ENCODE measurements at regions not wholly inside any gene's neighbourhood (a gene's known extent, or its start where the extent isn't known, plus 50 kb on each side); places are given as distances from the start of the nearest gene placed in this dataset.

- POLR2A ChIA-PET (ENCODE audit: low non-redundant PET), result no interaction called here
- CTCF ChIA-PET, result no interaction called here
- no peak for DNase-seq (ENCODE audit: low spot score)
- TF ChIP-seq CTCF (conservative IDR thresholded peaks at IDR 0.05; ENCODE audit: low read depth), result no peak
- no peak overlapping the region for H3K27ac ChIP-seq
Measured at GRCh38 chr1:222865718-222866117, 50.9 kb downstream of the DISP1 start.

- TF ChIP-seq CTCF (conservative IDR thresholded peaks at IDR 0.05; ENCODE audit: low read depth), result no peak
- POLR2A ChIA-PET (ENCODE audit: low non-redundant PET), result no interaction called here
- H3K27ac ChIP-seq, result no peak overlapping the region
- CTCF ChIA-PET, result no interaction called here
- no peak for DNase-seq (ENCODE audit: low spot score)
Measured at GRCh38 chr1:222867316-222867715, 52.5 kb downstream of the DISP1 start.

GRCh38 chr1:222876182-222876581, 61.3 kb downstream of the DISP1 start:
- POLR2A ChIA-PET (ENCODE audit: low non-redundant PET), result no interaction called here
- CTCF ChIA-PET, result no interaction called here
- no peak for TF ChIP-seq CTCF (conservative IDR thresholded peaks at IDR 0.05; ENCODE audit: low read depth)
- no peak overlapping the region for H3K27ac ChIP-seq
- no peak for DNase-seq (ENCODE audit: low spot score)

- ChIA-PET CTCF (no interaction called here), POLR2A (ENCODE audit: low non-redundant PET) (no interaction called here)
- H3K27ac ChIP-seq, result no peak overlapping the region
- TF ChIP-seq CTCF (conservative IDR thresholded peaks at IDR 0.05; ENCODE audit: low read depth), result no peak
- no peak for DNase-seq (ENCODE audit: low spot score)
Measured at GRCh38 chr1:222877854-222878253, 63.0 kb downstream of the DISP1 start.

GRCh38 chr1:222880587-222880986, 65.7 kb downstream of the DISP1 start:
- no peak for TF ChIP-seq CTCF (conservative IDR thresholded peaks at IDR 0.05; ENCODE audit: low read depth)
- H3K27ac ChIP-seq, result no peak overlapping the region; the same call in 1 of the 2 replicates
- DNase-seq (ENCODE audit: low spot score), result peak; percentile 18
- ChIA-PET CTCF (interaction anchor here (0.6 kb wide), 1 partner anchor 416 kb away, joined by 3 read pairs; no protein-coding TSS in a partner anchor), POLR2A (ENCODE audit: low non-redundant PET) (no interaction called here)

GRCh38 chr1:222886194-222886854, 71.5 kb downstream of the DISP1 start:
- ChIA-PET CTCF (no interaction called here), POLR2A (ENCODE audit: low non-redundant PET) (no interaction called here)
- DNase-seq (ENCODE audit: low spot score), result no peak
- H3K27ac ChIP-seq, result no peak overlapping the region
- TF ChIP-seq CTCF (conservative IDR thresholded peaks at IDR 0.05; ENCODE audit: low read depth), result no peak
